Liver (tissue), 8 donors: ENCODE measurements at regions not wholly inside any gene's neighbourhood (a gene's known extent, or its start where the extent isn't known, plus 50 kb on each side); places are given as distances from the start of the nearest gene placed in this dataset.

Source experiments
- DNase-seq: peaks from one replicate; pipeline ENCODE4 v3.0.0-alpha.2; 2017; ENCODE audit warnings: low spot score
- H3K27ac ChIP-seq, 2 donors: one replicate each; pipeline ENCODE4 v1.7.0; 2013; ENCODE audit warnings: inconsistent platforms in 2 of 2, low read length in 2 of 2, control low read depth in 1 of 2, low read depth in 1 of 2, mild to moderate bottlenecking in 1 of 2
- H3K27me3 ChIP-seq, 4 donors: one replicate each; pipeline versions ENCODE4 v1.6.1 to v1.7.0; 2013; ENCODE audit warnings: low read length in 3 of 4, inconsistent platforms in 1 of 4, mild to moderate bottlenecking in 1 of 4, moderate library complexity in 1 of 4; ENCODE audit not compliant: control insufficient read depth in 4 of 4, insufficient read depth in 4 of 4
- H3K36me3 ChIP-seq, 4 donors: one replicate each; pipeline versions ENCODE4 v1.6.1 to v1.7.0; 2013; ENCODE audit warnings: low read length in 3 of 4, mild to moderate bottlenecking in 3 of 4, low read depth in 1 of 4, moderate library complexity in 1 of 4; ENCODE audit not compliant: control insufficient read depth in 4 of 4, insufficient read depth in 3 of 4
- H3K4me1 ChIP-seq, 4 donors: one replicate each; pipeline versions ENCODE4 v1.6.1 to v1.7.0; 2013; ENCODE audit warnings: low read length in 3 of 4, mild to moderate bottlenecking in 3 of 4, moderate library complexity in 1 of 4; ENCODE audit not compliant: control insufficient read depth in 4 of 4, insufficient read depth in 4 of 4
- H3K4me3 ChIP-seq, 3 donors: one replicate each; pipeline versions ENCODE4 v1.6.1 to v1.7.0; 2013; ENCODE audit warnings: low read length in 3 of 3, control low read depth in 1 of 3, low read depth in 1 of 3, mild to moderate bottlenecking in 1 of 3
- H3K9ac ChIP-seq, 2 donors: one replicate each; pipeline ENCODE4 v1.7.0; 2013; ENCODE audit warnings: low read length in 2 of 2, mild to moderate bottlenecking in 2 of 2, moderate library complexity in 2 of 2, control low read depth in 1 of 2, low read depth in 1 of 2
- H3K9me3 ChIP-seq, 4 donors: one replicate each; pipeline versions ENCODE4 v1.6.1 to v1.7.0; 2013; ENCODE audit warnings: low read length in 3 of 4; ENCODE audit not compliant: control insufficient read depth in 4 of 4
- ATF3 ChIP-seq: IDR thresholded peaks from 2 replicates; pipeline ENCODE4 v1.6.1; 2016; ENCODE audit warnings: antibody characterized with exemption
- CTCF ChIP-seq: fragments of 150-350 bp; IDR thresholded peaks from 2 replicates; pipeline ENCODE4 v1.5.1; 2017; ENCODE audit warnings: improper control_type of control experiment, low read depth, low read length; ENCODE audit not compliant: missing input control
- EGR1 ChIP-seq, 2 donors: IDR thresholded peaks; 2 replicates each; pipeline ENCODE4 v1.6.1; 2016 to 2018; ENCODE audit warnings: antibody characterized with exemption in 2 of 2, low read depth in 2 of 2
- FOXA1 ChIP-seq: IDR thresholded peaks from 2 replicates; pipeline ENCODE4 v1.6.1; 2016; ENCODE audit warnings: antibody characterized with exemption
- FOXA2 ChIP-seq: IDR thresholded peaks from 2 replicates; pipeline ENCODE4 v1.6.1; 2016; ENCODE audit warnings: antibody characterized with exemption
- GABPA ChIP-seq, 2 donors: IDR thresholded peaks in 1 of 2; conservative IDR thresholded peaks in 1 of 2; 2 replicates each; pipeline ENCODE4 v1.6.1; 2016; ENCODE audit warnings: antibody characterized with exemption in 2 of 2, mild to moderate bottlenecking in 1 of 2, moderate library complexity in 1 of 2
- HNF4A ChIP-seq, 2 donors: conservative IDR thresholded peaks; 2 replicates each; pipeline ENCODE4 v1.6.1; 2016; ENCODE audit warnings: antibody characterized with exemption in 2 of 2, mild to moderate bottlenecking in 2 of 2
- HNF4G ChIP-seq: IDR thresholded peaks from 2 replicates; pipeline ENCODE4 v1.6.1; 2016; ENCODE audit warnings: antibody characterized with exemption
- JUND ChIP-seq, 2 donors: IDR thresholded peaks; 2 replicates each; pipeline ENCODE4 v1.6.1; 2016; ENCODE audit warnings: antibody characterized with exemption in 2 of 2
- MAX ChIP-seq: IDR thresholded peaks from 2 replicates; pipeline ENCODE4 v1.6.1; 2016; ENCODE audit warnings: antibody characterized with exemption
- NR2F2 ChIP-seq: IDR thresholded peaks from 2 replicates; pipeline ENCODE4 v1.6.1; 2016; ENCODE audit warnings: antibody characterized with exemption
- RAD21 ChIP-seq, 2 donors: IDR thresholded peaks; 2 replicates each; pipeline ENCODE4 v1.6.1; 2016; ENCODE audit warnings: antibody characterized with exemption in 2 of 2, mild to moderate bottlenecking in 2 of 2
- REST ChIP-seq: IDR thresholded peaks from 2 replicates; pipeline ENCODE4 v1.6.1; 2016; ENCODE audit warnings: antibody characterized with exemption, mild to moderate bottlenecking
- RXRA ChIP-seq, 2 donors: IDR thresholded peaks; 2 replicates each; pipeline ENCODE4 v1.6.1; 2017 to 2018; ENCODE audit warnings: antibody characterized with exemption in 2 of 2, mild to moderate bottlenecking in 1 of 2
- SP1 ChIP-seq: IDR thresholded peaks from 2 replicates; pipeline ENCODE4 v1.6.1; 2018; ENCODE audit warnings: antibody characterized with exemption, mild to moderate bottlenecking
- TAF1 ChIP-seq: conservative IDR thresholded peaks from 2 replicates; pipeline ENCODE4 v1.6.1; 2016; ENCODE audit warnings: antibody characterized with exemption, mild to moderate bottlenecking
- YY1 ChIP-seq: IDR thresholded peaks from 2 replicates; pipeline ENCODE4 v1.6.1; 2016; ENCODE audit warnings: antibody characterized with exemption, mild to moderate bottlenecking
- ZBTB33 ChIP-seq: IDR thresholded peaks from 2 replicates; pipeline ENCODE4 v1.6.1; 2016; ENCODE audit warnings: antibody characterized with exemption
- whole genome bisulfite sequencing: extraction: QIAGEN DNeasy Blood & Tissue Kit; methylation state at CpG from one replicate; pipeline ENCODE4 v1.1.7; 2013; 5-methylcytosine and 5-hydroxymethylcytosine counted together
- donor health status: healthy.
- donor health status: healthy.
- donor health status: healthy.
- donor health status: healthy.
- donor health status: healthy.

GRCh38 chr2:9732824-9733223 is 102.0 kb upstream of the YWHAQ start:
- TF ChIP-seq REST (no peak), RXRA (IDR thresholded peaks at IDR 0.05) (no peak), YY1 (no peak), ZBTB33 (no peak), HNF4A (conservative IDR thresholded peaks at IDR 0.05) (no peak), GABPA (IDR thresholded peaks at IDR 0.05 in 1 of 2, conservative IDR thresholded peaks at IDR 0.05 in 1 of 2) (no peak), JUND (IDR thresholded peaks at IDR 0.05) (no peak), HNF4G (no peak)
- Histone ChIP-seq H3K9ac (no peak overlapping the region), H3K4me3 (no peak overlapping the region), H3K4me1 (no peaks in the 10 kb centered on the region), H3K36me3 (no peaks in the 10 kb centered on the region), H3K27me3 (no peaks in the 10 kb centered on the region), H3K9me3 (peaks cover 0 to 2% (median 0%) of the 10 kb centered on the region in 4 donors), H3K27ac (no peak overlapping the region)
- 91% methylated on average over 3 of the region's 3 CpGs for WGBS
- no peak for DNase-seq

- Histone ChIP-seq H3K27me3 (peaks cover 0 to 2% (median 0%) of the 10 kb centered on the region in 4 donors), H3K9me3 (peaks cover 0 to 2% (median 0%) of the 10 kb centered on the region in 4 donors), H3K27ac (no peak overlapping the region), H3K9ac (no peak overlapping the region), H3K4me3 (no peak overlapping the region), H3K4me1 (no peaks in the 10 kb centered on the region), H3K36me3 (no peaks in the 10 kb centered on the region)
- DNase-seq: no peak
- no peak for TF ChIP-seq EGR1 (IDR thresholded peaks at IDR 0.05; ENCODE audit: low read depth in 2 of 2)
- TF ChIP-seq YY1: no peak
- no peak for TF ChIP-seq RXRA (IDR thresholded peaks at IDR 0.05)
- TF ChIP-seq ATF3: no peak
- TF ChIP-seq REST: no peak
- TF ChIP-seq HNF4G: no peak
- no peak for TF ChIP-seq JUND (IDR thresholded peaks at IDR 0.05)
- no peak for TF ChIP-seq NR2F2
- no peak for TF ChIP-seq CTCF
- no peak for TF ChIP-seq TAF1
- no peak for TF ChIP-seq HNF4A (conservative IDR thresholded peaks at IDR 0.05)
- no peak for TF ChIP-seq FOXA2
- TF ChIP-seq GABPA (IDR thresholded peaks at IDR 0.05 in 1 of 2, conservative IDR thresholded peaks at IDR 0.05 in 1 of 2): no peak
- no peak for TF ChIP-seq FOXA1
- no peak for TF ChIP-seq SP1
- TF ChIP-seq ZBTB33: no peak
- TF ChIP-seq MAX: no peak
- TF ChIP-seq RAD21 (IDR thresholded peaks at IDR 0.05): no peak
- 79% methylated on average over 1 of the region's 1 CpG for WGBS
Observed at GRCh38 chr2:9734308-9734707, 103.5 kb upstream of the YWHAQ start.
